ENCODE measurements at regions not wholly inside any gene's neighbourhood (a gene's known extent, or its start where the extent isn't known, plus 50 kb on each side); places are given as distances from the start of the nearest gene placed in this dataset.

DNA sequence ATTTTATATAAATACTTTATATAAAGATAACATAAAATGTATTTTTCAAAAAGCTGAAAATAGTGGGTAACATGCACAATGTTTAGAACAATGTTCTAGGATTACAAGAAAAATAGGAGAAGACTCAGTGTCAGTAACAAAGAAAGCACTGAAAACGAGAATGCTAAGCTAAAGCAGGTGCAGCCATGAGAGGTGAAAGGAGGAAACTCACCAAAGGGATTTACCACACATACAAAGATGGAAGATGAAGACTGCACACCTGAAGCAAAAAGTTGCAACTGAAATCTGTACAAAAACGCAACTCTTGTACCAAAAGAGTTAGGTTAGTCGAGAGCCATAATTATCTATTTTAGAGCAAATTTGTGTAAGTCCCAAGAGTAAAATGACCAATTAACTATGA is 1176.1 kb downstream of the LRFN5 start:
- Histone ChIP-seq H3K79me2 (ENCODE audit: insufficient read depth) (no peaks in the 10 kb centered on the region), H3K27ac (ENCODE audit: low read depth in 2 of 2, low read length in 1 of 2) (no peak overlapping the region), H3K9ac (no peak overlapping the region), H3K9me2 (no peaks in the 10 kb centered on the region), H3K4me3 (ENCODE audit: low read depth in 2 of 2, low read length in 1 of 2) (no peak overlapping the region), H4K20me1 (ENCODE audit: insufficient read depth) (no peaks in the 10 kb centered on the region), H3K9me3 (no peaks in the 10 kb centered on the region), H3K36me3 (replicated peaks in 1 of 2; ENCODE audit: control insufficient read depth in 1 of 2, insufficient read depth in 2 of 2, low read length in 1 of 2) (no peaks in the 10 kb centered on the region), H2AFZ (ENCODE audit: low read depth) (no peak overlapping the region), H3K4me1 (ENCODE audit: control insufficient read depth in 1 of 2, insufficient read depth in 2 of 2, low read depth in 1 of 2, low read length in 1 of 2) (no peaks in the 10 kb centered on the region), H3K4me2 (no peak overlapping the region), H3K27me3 (ENCODE audit: insufficient read depth) (no peaks in the 10 kb centered on the region), H3F3A (replicated peaks; ENCODE audit: insufficient read depth) (no peaks in the 10 kb centered on the region)
- TF ChIP-seq FOXM1 (IDR thresholded peaks at IDR 0.05; ENCODE audit: low read depth) (no peak), MEF2A (IDR thresholded peaks at IDR 0.05; ENCODE audit: borderline replicate concordance, low read depth) (no peak), CHD2 (IDR thresholded peaks at IDR 0.05; ENCODE audit: low read length, partially characterized antibody) (no peak), RAD21 (IDR thresholded peaks at IDR 0.05; ENCODE audit: low read length) (no peak), RFX5 (IDR thresholded peaks at IDR 0.05; ENCODE audit: low read length) (no peak), TAF1 (IDR thresholded peaks at IDR 0.05; ENCODE audit: borderline replicate concordance, low read depth, low read length) (no peak), POLR2AphosphoS5 (IDR thresholded peaks at IDR 0.05; ENCODE audit: low read depth, low read length) (no peak), NRF1 (IDR thresholded peaks at IDR 0.05; ENCODE audit: low read depth, low read length) (no peak), MXI1 (IDR thresholded peaks at IDR 0.05; ENCODE audit: low read depth, low read length) (no peak), SMC3 (IDR thresholded peaks at IDR 0.05; ENCODE audit: low read depth, low read length) (no peak)
- TF ChIP-seq, protein P1, sequence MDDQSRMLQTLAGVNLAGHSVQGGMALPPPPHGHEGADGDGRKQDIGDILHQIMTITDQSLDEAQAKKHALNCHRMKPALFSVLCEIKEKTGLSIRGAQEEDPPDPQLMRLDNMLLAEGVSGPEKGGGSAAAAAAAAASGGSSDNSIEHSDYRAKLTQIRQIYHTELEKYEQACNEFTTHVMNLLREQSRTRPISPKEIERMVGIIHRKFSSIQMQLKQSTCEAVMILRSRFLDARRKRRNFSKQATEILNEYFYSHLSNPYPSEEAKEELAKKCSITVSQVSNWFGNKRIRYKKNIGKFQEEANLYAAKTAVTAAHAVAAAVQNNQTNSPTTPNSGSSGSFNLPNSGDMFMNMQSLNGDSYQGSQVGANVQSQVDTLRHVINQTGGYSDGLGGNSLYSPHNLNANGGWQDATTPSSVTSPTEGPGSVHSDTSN (IDR thresholded peaks at IDR 0.05): no peak
- TF ChIP-seq, protein P2, sequence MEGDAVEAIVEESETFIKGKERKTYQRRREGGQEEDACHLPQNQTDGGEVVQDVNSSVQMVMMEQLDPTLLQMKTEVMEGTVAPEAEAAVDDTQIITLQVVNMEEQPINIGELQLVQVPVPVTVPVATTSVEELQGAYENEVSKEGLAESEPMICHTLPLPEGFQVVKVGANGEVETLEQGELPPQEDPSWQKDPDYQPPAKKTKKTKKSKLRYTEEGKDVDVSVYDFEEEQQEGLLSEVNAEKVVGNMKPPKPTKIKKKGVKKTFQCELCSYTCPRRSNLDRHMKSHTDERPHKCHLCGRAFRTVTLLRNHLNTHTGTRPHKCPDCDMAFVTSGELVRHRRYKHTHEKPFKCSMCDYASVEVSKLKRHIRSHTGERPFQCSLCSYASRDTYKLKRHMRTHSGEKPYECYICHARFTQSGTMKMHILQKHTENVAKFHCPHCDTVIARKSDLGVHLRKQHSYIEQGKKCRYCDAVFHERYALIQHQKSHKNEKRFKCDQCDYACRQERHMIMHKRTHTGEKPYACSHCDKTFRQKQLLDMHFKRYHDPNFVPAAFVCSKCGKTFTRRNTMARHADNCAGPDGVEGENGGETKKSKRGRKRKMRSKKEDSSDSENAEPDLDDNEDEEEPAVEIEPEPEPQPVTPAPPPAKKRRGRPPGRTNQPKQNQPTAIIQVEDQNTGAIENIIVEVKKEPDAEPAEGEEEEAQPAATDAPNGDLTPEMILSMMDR (IDR thresholded peaks at IDR 0.05): no peak
- TF ChIP-seq, protein P3, sequence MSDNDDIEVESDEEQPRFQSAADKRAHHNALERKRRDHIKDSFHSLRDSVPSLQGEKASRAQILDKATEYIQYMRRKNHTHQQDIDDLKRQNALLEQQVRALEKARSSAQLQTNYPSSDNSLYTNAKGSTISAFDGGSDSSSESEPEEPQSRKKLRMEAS (IDR thresholded peaks at IDR 0.05; ENCODE audit: low read depth): no peak
- no peak for DNase-seq
- CTCF ChIA-PET: no interaction called here
- POLR2A ChIA-PET: no interaction called here
- 0% methylated on average over 3 of the region's 3 CpGs for WGBS (ENCODE audit: low lambda C conversion rate)

DNA sequence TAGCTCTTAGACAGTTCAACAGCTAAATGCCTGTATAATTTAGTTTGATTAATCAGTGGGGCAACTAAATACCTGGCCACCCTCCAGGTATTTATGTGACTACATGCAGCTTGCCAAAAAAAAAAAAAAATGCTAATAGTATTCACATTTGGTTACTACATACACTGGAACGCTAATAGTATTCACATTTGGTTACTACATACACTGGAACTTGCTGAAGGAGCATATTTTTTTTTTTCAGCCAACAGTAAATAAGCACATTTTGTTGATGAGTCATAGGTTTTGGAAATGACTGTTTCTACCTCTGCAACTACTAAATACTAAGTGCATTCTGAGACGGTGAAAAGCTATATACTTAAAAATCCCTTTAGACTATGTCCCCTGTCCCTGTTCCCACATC is 1172.3 kb downstream of the LRFN5 start:
- Histone ChIP-seq H2AFZ (ENCODE audit: low read depth) (no peak overlapping the region), H3K4me1 (ENCODE audit: control insufficient read depth in 1 of 2, insufficient read depth in 2 of 2, low read depth in 1 of 2, low read length in 1 of 2) (no peaks in the 10 kb centered on the region), H3K27ac (ENCODE audit: low read depth in 2 of 2, low read length in 1 of 2) (no peak overlapping the region), H3F3A (replicated peaks; ENCODE audit: insufficient read depth) (no peaks in the 10 kb centered on the region), H3K9ac (no peak overlapping the region), H3K4me2 (no peak overlapping the region), H3K79me2 (ENCODE audit: insufficient read depth) (no peaks in the 10 kb centered on the region), H3K27me3 (ENCODE audit: insufficient read depth) (no peaks in the 10 kb centered on the region), H3K4me3 (ENCODE audit: low read depth in 2 of 2, low read length in 1 of 2) (no peak overlapping the region), H4K20me1 (ENCODE audit: insufficient read depth) (no peaks in the 10 kb centered on the region), H3K36me3 (replicated peaks in 1 of 2; ENCODE audit: control insufficient read depth in 1 of 2, insufficient read depth in 2 of 2, low read length in 1 of 2) (no peaks in the 10 kb centered on the region), H3K9me3 (no peaks in the 10 kb centered on the region), H3K9me2 (no peaks in the 10 kb centered on the region)
- DNase-seq: no peak
- POLR2A ChIA-PET: no interaction called here
- TF ChIP-seq TEAD4 (IDR thresholded peaks at IDR 0.05; ENCODE audit: borderline replicate concordance, insufficient read depth) (no peak), SIN3A (IDR thresholded peaks at IDR 0.05; ENCODE audit: borderline replicate concordance, low read depth, low read length) (no peak), RAD21 (IDR thresholded peaks at IDR 0.05; ENCODE audit: low read length) (no peak), FOXM1 (IDR thresholded peaks at IDR 0.05; ENCODE audit: low read depth) (no peak), ELF1 (IDR thresholded peaks at IDR 0.05) (no peak), RCOR1 (IDR thresholded peaks at IDR 0.05; ENCODE audit: low read length) (no peak), MXI1 (IDR thresholded peaks at IDR 0.05; ENCODE audit: low read depth, low read length) (no peak)
- TF ChIP-seq, protein P4, sequence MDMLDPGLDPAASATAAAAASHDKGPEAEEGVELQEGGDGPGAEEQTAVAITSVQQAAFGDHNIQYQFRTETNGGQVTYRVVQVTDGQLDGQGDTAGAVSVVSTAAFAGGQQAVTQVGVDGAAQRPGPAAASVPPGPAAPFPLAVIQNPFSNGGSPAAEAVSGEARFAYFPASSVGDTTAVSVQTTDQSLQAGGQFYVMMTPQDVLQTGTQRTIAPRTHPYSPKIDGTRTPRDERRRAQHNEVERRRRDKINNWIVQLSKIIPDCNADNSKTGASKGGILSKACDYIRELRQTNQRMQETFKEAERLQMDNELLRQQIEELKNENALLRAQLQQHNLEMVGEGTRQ (IDR thresholded peaks at IDR 0.05; ENCODE audit: borderline replicate concordance, low read depth, low read length): no peak
- TF ChIP-seq, protein P5, sequence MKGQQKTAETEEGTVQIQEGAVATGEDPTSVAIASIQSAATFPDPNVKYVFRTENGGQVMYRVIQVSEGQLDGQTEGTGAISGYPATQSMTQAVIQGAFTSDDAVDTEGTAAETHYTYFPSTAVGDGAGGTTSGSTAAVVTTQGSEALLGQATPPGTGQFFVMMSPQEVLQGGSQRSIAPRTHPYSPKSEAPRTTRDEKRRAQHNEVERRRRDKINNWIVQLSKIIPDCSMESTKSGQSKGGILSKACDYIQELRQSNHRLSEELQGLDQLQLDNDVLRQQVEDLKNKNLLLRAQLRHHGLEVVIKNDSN (IDR thresholded peaks at IDR 0.05; ENCODE audit: borderline replicate concordance, low read depth): no peak
- CTCF ChIA-PET: no interaction called here
- WGBS (ENCODE audit: low lambda C conversion rate): 0% methylated on average over 2 of the region's 2 CpGs

Measured in SK-N-SH (cell line).